IMR-90 (cell line): ENCODE measurements at regions not wholly inside any gene's neighbourhood (a gene's known extent, or its start where the extent isn't known, plus 50 kb on each side); places are given as distances from the start of the nearest gene placed in this dataset.
A peak's percentile ranks its signal among the peaks of the same experiment; 100 is the strongest.

Experiments
- ATAC-seq: fragments of 200-7000 bp; cut with Tn5 transposase; 2 replicates; pipeline ENCODE4 v1.9.1; 2020; ENCODE audit warnings: low read depth, mild to moderate bottlenecking, moderate library complexity
- BruUV-seq: library from RNA; stranded (reverse); fragments of 400-500 nt; replicated peaks from 2 replicates; lab custom pipeline; 2021; lab: Mats Ljungman, UMichigan
- CTCF ChIA-PET: fragments of 300-600 bp; formaldehyde crosslinking; extraction: SDS; loops from one replicate; lab custom pipeline; 2021; ENCODE audit warnings: antibody characterized with exemption; lab: Yijun Ruan, JAX
- POLR2A ChIA-PET: fragments of 300-600 bp; sonication (Branson Sonifier 250); formaldehyde crosslinking; loops from one replicate; lab custom pipeline; 2022; ENCODE audit warnings: antibody characterized with exemption; ENCODE audit not compliant: unreplicated experiment; lab: Charles Lee
- DNase-seq: peaks from one replicate; pipeline ENCODE4 v3.0.0; 2013
- H2AFZ ChIP-seq: replicated peaks from 2 replicates; pipeline ENCODE3; 2013; ENCODE audit warnings: low read length, mild to moderate bottlenecking; ENCODE audit not compliant: poor library complexity
- H2AK5ac ChIP-seq: 2 replicates; pipeline ENCODE4 v1.6.1; 2013; ENCODE audit warnings: low read depth, low read length, inconsistent platforms
- H2AK9ac ChIP-seq: replicated peaks from 2 replicates; pipeline ENCODE3; 2013; ENCODE audit warnings: mild to moderate bottlenecking, low read depth, low read length, moderate library complexity; ENCODE audit not compliant: poor library complexity
- H2BK120ac ChIP-seq: 2 replicates; pipeline ENCODE4 v1.6.1; 2013; ENCODE audit warnings: low read depth, low read length, inconsistent platforms
- H2BK15ac ChIP-seq: 3 replicates; pipeline ENCODE4 v1.6.1; 2013; ENCODE audit warnings: low read depth, low read length, inconsistent platforms
- H2BK20ac ChIP-seq: 2 replicates; pipeline ENCODE4 v1.6.1; 2013; ENCODE audit warnings: low read depth, mild to moderate bottlenecking, inconsistent platforms, low read length, moderate library complexity
- H2BK5ac ChIP-seq: 2 replicates; pipeline ENCODE4 v1.6.1; 2013; ENCODE audit warnings: mild to moderate bottlenecking, low read depth, low read length, inconsistent platforms; ENCODE audit not compliant: poor library complexity, severe bottlenecking
- H3K14ac ChIP-seq: replicated peaks from 2 replicates; pipeline ENCODE4 v1.6.1; 2013; ENCODE audit warnings: low read depth, low read length, inconsistent platforms
- H3K18ac ChIP-seq: 2 replicates; pipeline ENCODE4 v1.6.1; 2013; ENCODE audit warnings: low read depth, low read length, control low read depth
- H3K23ac ChIP-seq: 2 replicates; pipeline ENCODE4 v1.6.1; 2013; ENCODE audit warnings: low read depth, low read length, inconsistent platforms
- H3K27ac ChIP-seq: 2 replicates; pipeline ENCODE4 v1.5.1; 2013; ENCODE audit warnings: mild to moderate bottlenecking, control low read depth, low read length; ENCODE audit not compliant: insufficient read depth
- H3K27me3 ChIP-seq: 2 replicates; pipeline ENCODE4 v1.6.1; 2013; ENCODE audit warnings: low read length; ENCODE audit not compliant: control insufficient read depth, insufficient read depth
- H3K36me3 ChIP-seq: 2 replicates; pipeline ENCODE4 v1.6.1; 2013; ENCODE audit warnings: low read length, mixed read lengths; ENCODE audit not compliant: control insufficient read depth, insufficient read depth
- H3K4ac ChIP-seq: 2 replicates; pipeline ENCODE4 v1.6.1; 2013; ENCODE audit warnings: low read depth, low read length, inconsistent platforms
- H3K4me1 ChIP-seq: 2 replicates; pipeline ENCODE4 v1.6.1; 2013; ENCODE audit warnings: low read length, mixed read lengths; ENCODE audit not compliant: control insufficient read depth, insufficient read depth
- H3K4me2 ChIP-seq: 2 replicates; pipeline ENCODE4 v1.6.1; 2013; ENCODE audit warnings: low read depth, mild to moderate bottlenecking, control low read depth, low read length, moderate library complexity
- H3K4me3 ChIP-seq: 2 replicates; pipeline ENCODE4 v1.5.1; 2013; ENCODE audit warnings: low read depth, mild to moderate bottlenecking, control low read depth, low read length, moderate library complexity; ENCODE audit not compliant: insufficient read depth
- H3K56ac ChIP-seq: 2 replicates; pipeline ENCODE4 v1.6.1; 2013; ENCODE audit warnings: low read length, inconsistent platforms; ENCODE audit not compliant: insufficient read depth; ENCODE audit errors: extremely low read depth
- H3K79me1 ChIP-seq, 2 experiments: 2 replicates each; pipeline ENCODE4 v1.6.1; 2013; ENCODE audit warnings: low read length in 2 of 2, inconsistent platforms in 1 of 2, low read depth in 1 of 2
- H3K9ac ChIP-seq: 2 replicates; pipeline ENCODE4 v1.6.1; 2013; ENCODE audit warnings: low read depth, low read length, control low read depth
- H3K9me1 ChIP-seq: 2 replicates; pipeline ENCODE4 v1.6.1; 2013; ENCODE audit warnings: low read length, inconsistent platforms; ENCODE audit not compliant: insufficient read depth
- H3K9me3 ChIP-seq: 2 replicates; pipeline ENCODE4 v1.6.1; 2013; ENCODE audit warnings: low read length; ENCODE audit not compliant: control insufficient read depth, insufficient read depth
- H4K20me1 ChIP-seq: 2 replicates; pipeline ENCODE4 v1.6.1; 2013; ENCODE audit warnings: low read length, inconsistent platforms; ENCODE audit not compliant: insufficient read depth
- H4K5ac ChIP-seq: 2 replicates; pipeline ENCODE4 v1.6.1; 2013; ENCODE audit warnings: mild to moderate bottlenecking, low read depth, low read length, control low read depth
- H4K8ac ChIP-seq, 2 experiments: 2 replicates each; pipeline ENCODE4 v1.6.1; 2013; ENCODE audit warnings: low read depth in 2 of 2, low read length in 2 of 2, control low read depth in 1 of 2, inconsistent platforms in 1 of 2
- H4K91ac ChIP-seq: 2 replicates; pipeline ENCODE4 v1.6.1; 2013; ENCODE audit warnings: low read depth, low read length, inconsistent platforms; ENCODE audit not compliant: insufficient read depth
- CEBPB ChIP-seq: IDR thresholded peaks from 2 replicates; pipeline ENCODE4 v1.6.1; 2012; ENCODE audit warnings: low read depth, low read length, improper control_type of control experiment
- USF2 ChIP-seq: fragments of 150-350 bp; IDR thresholded peaks from 2 replicates; pipeline ENCODE4 v1.6.1; 2017; ENCODE audit warnings: mild to moderate bottlenecking, antibody characterized with exemption, low read length, low read depth
- WGBS, 2 experiments: methylation state at CpG; one replicate each; pipeline versions ENCODE4 v1.1.5 to v1.1.7; 2013; ENCODE audit warnings: missing lambda C conversion rate in 2 of 2; ENCODE audit not compliant: insufficient read length in 1 of 2; ENCODE audit errors: extremely low coverage in 2 of 2; 5-methylcytosine and 5-hydroxymethylcytosine counted together
- dilution Hi-C: fragments of 300-500 bp; cut with HindIII; formaldehyde crosslinking; loops from one replicate; pipeline ENCODE4 v1.14.3; 2018; ENCODE audit warnings: low sequenced_read_pairs; ENCODE audit not compliant: unreplicated experiment
- in situ Hi-C: fragments of 300-500 bp; cut with MboI; formaldehyde crosslinking; loops from 3 replicates; pipeline ENCODE4 v1.14.3; 2019; ENCODE audit warnings: low sequenced_read_pairs, inconsistent platforms, mixed read lengths
- intact Hi-C: fragments of 100-400 bp; cut with micrococcal nuclease; formaldehyde crosslinking; loops from 2 replicates; pipeline ENCODE4 v1.10.0; 2022

- CTCF ChIA-PET = interaction anchor here (0.6 to 1.5 kb wide), 2 partner anchors 91 to 181 kb away, joined by 3 to 5 read pairs; no protein-coding TSS in a partner anchor
- in situ Hi-C loops (no loop called here), intact Hi-C loops (no loop called here), dilution Hi-C loops (no loop called here)
- peak overlapping the region; percentile 25; the same call in 1 of the 2 replicates for H4K91ac ChIP-seq
- TF ChIP-seq CEBPB (peak; percentile 33; the same call in 1 of the 2 replicates), USF2 (no peak)
- no peaks in the 10 kb centered on the region for H3K36me3 ChIP-seq
- no peak overlapping the region for H3K27ac ChIP-seq
- H3K4ac ChIP-seq = peak overlapping the region; percentile 38; the same call in 1 of the 2 replicates
- no peak for ATAC-seq
- H4K5ac ChIP-seq = no peak overlapping the region
- peaks cover 8% of the 10 kb centered on the region for H3K9me1 ChIP-seq
- no peaks in the 10 kb centered on the region for H3K9me3 ChIP-seq
- H2BK20ac ChIP-seq = 0 out of 2 replicates have a peak overlapping the region, but pooled peaks have one; percentile 11
- H3K9ac ChIP-seq = no peak overlapping the region
- peak overlapping the region; percentile 15; the same call in 1 of the 3 replicates for H2BK15ac ChIP-seq
- 0 out of 4 replicates have a peak overlapping the region, but pooled peaks of 1 of the 2 experiments have one; percentile 17 for H4K8ac ChIP-seq
- no peak overlapping the region for H2BK5ac ChIP-seq
- no peak overlapping the region for H2AK9ac ChIP-seq
- no peak overlapping the region for H2AFZ ChIP-seq
- H3K4me2 ChIP-seq = no peak overlapping the region
- no peak overlapping the region for H3K56ac ChIP-seq
- H4K20me1 ChIP-seq = 0 out of 2 replicates have a peak, but pooled peaks cover 3% of the 10 kb centered on the region
- H3K18ac ChIP-seq = peak overlapping the region; percentile 5; the same call in 1 of the 2 replicates
- H2AK5ac ChIP-seq = peak overlapping the region; percentile 43; the same call in 1 of the 2 replicates
- no TSS peak for BruUV-seq
- H3K4me1 ChIP-seq = peaks cover 6% of the 10 kb centered on the region
- peak; percentile 17 for DNase-seq
- peaks cover 0 to 13% of the 10 kb centered on the region in 2 experiments; a peak in 2 of 4 replicates for H3K79me1 ChIP-seq
- WGBS, 2 experiments = no CpG with 5 or more reads among the region's 3 CpGs
- no peak overlapping the region for H3K4me3 ChIP-seq
- H2BK120ac ChIP-seq = peak overlapping the region; percentile 20; the same call in 1 of the 2 replicates
- no peaks in the 10 kb centered on the region for H3K27me3 ChIP-seq
- no peak overlapping the region for H3K23ac ChIP-seq
- 0 out of 2 replicates have a peak overlapping the region, but pooled peaks have one; percentile 3 for H3K14ac ChIP-seq
- POLR2A ChIA-PET = no interaction called here
Observed at GRCh38 chr1:93810316-93810715, 68.7 kb downstream of the DNTTIP2 start.
